PC-9 (cell line): ENCODE measurements at regions not wholly inside any gene's neighbourhood (a gene's known extent, or its start where the extent isn't known, plus 50 kb on each side); places are given as distances from the start of the nearest gene placed in this dataset.
"Not testable (repeated sequence)": the region's sequence is repeated elsewhere in the genome, so short reads cannot be mapped to it uniquely, and the experiment has no call there.

Experiments
- BruUV-seq: library from RNA; stranded (reverse); fragments of 400-500 nt; replicated peaks from 2 replicates; lab custom pipeline; 2021; lab: Mats Ljungman, UMichigan
- CTCF ChIA-PET: fragments of 300-600 bp; sonication (Branson Sonifier 250); formaldehyde crosslinking; loops from one replicate; lab custom pipeline; 2022; ENCODE audit warnings: antibody characterized with exemption; lab: Charles Lee
- POLR2A ChIA-PET: fragments of 300-600 bp; sonication (Branson Sonifier 250); formaldehyde crosslinking; loops from one replicate; lab custom pipeline; 2022; ENCODE audit warnings: antibody characterized with exemption; ENCODE audit not compliant: unreplicated experiment; lab: Charles Lee
- DNase-seq, 2 experiments: peaks; one replicate each; pipeline versions ENCODE4 v3.0.0 to v3.0.0-alpha.2; 2015 to 2022; ENCODE audit warnings: mixed read lengths in 1 of 2
- H2AFZ ChIP-seq: fragments of 200-600 bp; sonication (generic); 2 replicates; pipeline ENCODE4 v1.8.1; 2017; ENCODE audit warnings: antibody characterized with exemption
- H3F3A ChIP-seq: fragments of 200-600 bp; sonication (generic); 2 replicates; pipeline ENCODE4 v1.8.1; 2017; ENCODE audit warnings: antibody characterized with exemption, mild to moderate bottlenecking, low read depth; ENCODE audit not compliant: insufficient read depth
- H3K27ac ChIP-seq: fragments of 200-600 bp; sonication (generic); 2 replicates; pipeline ENCODE4 v1.6.1; 2016; ENCODE audit warnings: mixed run types
- H3K27me3 ChIP-seq: fragments of 200-600 bp; sonication (generic); 2 replicates; pipeline ENCODE4 v1.6.1; 2016; ENCODE audit warnings: low read depth, mixed run types; ENCODE audit not compliant: insufficient read depth
- H3K36me3 ChIP-seq: fragments of 200-600 bp; sonication (generic); 2 replicates; pipeline ENCODE4 v1.6.1; 2016; ENCODE audit warnings: low read depth, mixed run types
- H3K4me1 ChIP-seq: fragments of 200-600 bp; sonication (generic); replicated peaks from 2 replicates; pipeline ENCODE4 v1.6.1; 2016; ENCODE audit warnings: mixed run types; ENCODE audit not compliant: insufficient read depth
- H3K4me2 ChIP-seq: fragments of 200-600 bp; sonication (generic); 2 replicates; pipeline ENCODE4 v1.6.1; 2017; ENCODE audit warnings: mixed run types
- H3K4me3 ChIP-seq: fragments of 200-600 bp; sonication (generic); 2 replicates; pipeline ENCODE4 v1.6.1; 2016; ENCODE audit warnings: mixed run types
- H3K79me2 ChIP-seq: fragments of 200-600 bp; sonication (generic); 2 replicates; pipeline ENCODE4 v1.6.1; 2017; ENCODE audit warnings: low read depth, mixed run types
- H3K9me2 ChIP-seq: fragments of 200-600 bp; sonication (generic); 2 replicates; pipeline ENCODE4 v1.8.1; 2017; ENCODE audit warnings: mild to moderate bottlenecking; ENCODE audit not compliant: insufficient read depth
- H3K9me3 ChIP-seq: fragments of 200-600 bp; sonication (generic); 2 replicates; pipeline ENCODE4 v1.8.1; 2016; ENCODE audit warnings: low read depth; ENCODE audit not compliant: insufficient read depth
- H4K20me1 ChIP-seq: fragments of 200-600 bp; sonication (generic); 2 replicates; pipeline ENCODE4 v1.8.1; 2017; ENCODE audit not compliant: insufficient read depth
- CTCF ChIP-seq: fragments of 200-600 bp; sonication (generic); conservative IDR thresholded peaks from 2 replicates; pipeline ENCODE4 v1.6.1; 2017; ENCODE audit warnings: mixed run types, antibody characterized with exemption, mild to moderate bottlenecking, moderate library complexity
- EZH2 ChIP-seq: fragments of 200-600 bp; sonication (generic); IDR thresholded peaks from 2 replicates; pipeline ENCODE4 v1.8.0; 2017; ENCODE audit warnings: antibody characterized with exemption, low read depth
- intact Hi-C: fragments of 100-400 bp; cut with micrococcal nuclease; formaldehyde crosslinking; loops from one replicate; pipeline ENCODE4 v1.10.0; 2022; ENCODE audit not compliant: unreplicated experiment

- Histone ChIP-seq H3F3A (no peaks in the 10 kb centered on the region), H4K20me1 (no peaks in the 10 kb centered on the region), H3K79me2 (no peaks in the 10 kb centered on the region), H3K4me3 (no peak overlapping the region), H3K4me1 (no peaks in the 10 kb centered on the region), H3K27me3 (no peaks in the 10 kb centered on the region), H2AFZ (no peak overlapping the region), H3K4me2 (no peak overlapping the region), H3K9me2 (0 out of 2 replicates have a peak, but pooled peaks cover 3% of the 10 kb centered on the region), H3K27ac (no peak overlapping the region), H3K36me3 (no peaks in the 10 kb centered on the region), H3K9me3 (no peaks in the 10 kb centered on the region)
- no peak for DNase-seq
- no TSS peak for BruUV-seq
- ChIA-PET CTCF (no interaction called here), POLR2A (no interaction called here)
- TF ChIP-seq EZH2 (no peak), CTCF (no peak)
- intact Hi-C loops, result no loop called here
These were observed 502.3 kb downstream of the PID1 start for GRCh38 chr2:228768818-228769217.

- H2AFZ ChIP-seq, H3K4me1 ChIP-seq, H3K36me3 ChIP-seq, H3F3A ChIP-seq, H3K79me2 ChIP-seq, H3K27ac ChIP-seq, CTCF ChIA-PET, H3K27me3 ChIP-seq, H3K4me2 ChIP-seq, H4K20me1 ChIP-seq, H3K9me3 ChIP-seq, POLR2A ChIA-PET, H3K9me2 ChIP-seq, H3K4me3 ChIP-seq, BruUV-seq, intact Hi-C loops, DNase-seq: not testable (repeated sequence)
These were observed 502.9 kb downstream of the PID1 start for GRCh38 chr2:228768141-228768540.

GRCh38 chr2:228767196-228767595 lies 503.9 kb downstream of the PID1 start:
- H2AFZ ChIP-seq, result no peak overlapping the region
- intact Hi-C loops, result no loop called here
- DNase-seq, result no peak
- no peaks in the 10 kb centered on the region for H3F3A ChIP-seq
- H3K4me2 ChIP-seq, result no peak overlapping the region
- no peaks in the 10 kb centered on the region for H3K27me3 ChIP-seq
- no peak overlapping the region for H3K27ac ChIP-seq
- H4K20me1 ChIP-seq, result no peaks in the 10 kb centered on the region
- ChIA-PET CTCF (no interaction called here), POLR2A (no interaction called here)
- TF ChIP-seq CTCF, result no peak
- TF ChIP-seq EZH2, result no peak
- H3K9me3 ChIP-seq, result no peaks in the 10 kb centered on the region
- no peaks in the 10 kb centered on the region for H3K79me2 ChIP-seq
- H3K4me1 ChIP-seq, result no peaks in the 10 kb centered on the region
- BruUV-seq, result no TSS peak
- no peaks in the 10 kb centered on the region for H3K36me3 ChIP-seq
- 0 out of 2 replicates have a peak, but pooled peaks cover 3% of the 10 kb centered on the region for H3K9me2 ChIP-seq
- no peak overlapping the region for H3K4me3 ChIP-seq

GRCh38 chr2:228763379-228763981 lies 507.6 kb downstream of the PID1 start:
- no peak overlapping the region for H3K27ac ChIP-seq
- no peaks in the 10 kb centered on the region for H3K36me3 ChIP-seq
- no peak overlapping the region for H3K4me2 ChIP-seq
- no peaks in the 10 kb centered on the region for H4K20me1 ChIP-seq
- BruUV-seq, result no TSS peak
- no peak for DNase-seq
- no peaks in the 10 kb centered on the region for H3K27me3 ChIP-seq
- H3F3A ChIP-seq, result no peaks in the 10 kb centered on the region
- ChIA-PET CTCF (no interaction called here), POLR2A (no interaction called here)
- H3K9me2 ChIP-seq, result no peaks in the 10 kb centered on the region
- no peaks in the 10 kb centered on the region for H3K79me2 ChIP-seq
- no peak overlapping the region for H2AFZ ChIP-seq
- H3K4me3 ChIP-seq, result no peak overlapping the region
- no peaks in the 10 kb centered on the region for H3K4me1 ChIP-seq
- H3K9me3 ChIP-seq, result no peaks in the 10 kb centered on the region
- intact Hi-C loops, result no loop called here
- TF ChIP-seq EZH2 (no peak), CTCF (no peak)
